Naive thymus-derived CD4-positive, alpha-beta T cell (primary cell): ENCODE measurements at regions not wholly inside any gene's neighbourhood (a gene's known extent, or its start where the extent isn't known, plus 50 kb on each side); places are given as distances from the start of the nearest gene placed in this dataset.

Source experiments
- ATAC-seq: fragments of 150-1000 bp; cut with Tn5 transposase; 2 replicates; pipeline ENCODE4 v1.10.0; 2021; ENCODE audit warnings: mild to moderate bottlenecking, moderate library complexity
- CTCF ChIA-PET: fragments of 350-600 bp; sonication (Branson Sonifier 250); formaldehyde crosslinking; loops from one replicate; lab custom pipeline; 2021; ENCODE audit warnings: antibody characterized with exemption; lab: Charles Lee
- POLR2A ChIA-PET: fragments of 350-600 bp; sonication (Branson Sonifier 250); formaldehyde crosslinking; loops from one replicate; lab custom pipeline; 2021; ENCODE audit warnings: antibody characterized with exemption, inconsistent platforms; lab: Charles Lee
- DNase-seq, 9 donors: peaks; one replicate each; pipeline versions ENCODE4 v3.0.0 to v3.0.0-alpha.2; 2020 to 2022; ENCODE audit warnings: mixed read lengths in 1 of 9
- H3K27ac ChIP-seq: one replicate; pipeline ENCODE4 v1.7.0; 2013; ENCODE audit warnings: mild to moderate bottlenecking, low read depth, low read length, moderate library complexity
- H3K27me3 ChIP-seq, 2 donors: one replicate each; pipeline ENCODE4 v1.7.0; 2013; ENCODE audit warnings: low read length in 2 of 2, mild to moderate bottlenecking in 2 of 2, moderate library complexity in 2 of 2; ENCODE audit not compliant: control insufficient read depth in 2 of 2, insufficient read depth in 2 of 2
- H3K36me3 ChIP-seq, 3 experiments: 1 replicate in 2 of 3; 2 replicates in 1 of 3; pipeline ENCODE4 v1.7.0; 2013; ENCODE audit warnings: low read length in 3 of 3, mild to moderate bottlenecking in 3 of 3, moderate library complexity in 1 of 3; ENCODE audit not compliant: insufficient read depth in 3 of 3, control insufficient read depth in 2 of 3
- H3K4me1 ChIP-seq, 2 donors: one replicate each; pipeline ENCODE4 v1.7.0; 2013; ENCODE audit warnings: low read length in 2 of 2, mild to moderate bottlenecking in 2 of 2, moderate library complexity in 1 of 2; ENCODE audit not compliant: control insufficient read depth in 2 of 2, insufficient read depth in 2 of 2
- H3K4me3 ChIP-seq: 2 replicates; pipeline ENCODE4 v1.7.0; 2013; ENCODE audit warnings: mild to moderate bottlenecking, low read length
- H3K9me3 ChIP-seq, 3 experiments: 1 replicate in 2 of 3; 2 replicates in 1 of 3; pipeline ENCODE4 v1.7.0; 2013; ENCODE audit warnings: low read length in 3 of 3; ENCODE audit not compliant: control insufficient read depth in 2 of 3
- H3K27ac Mint-ChIP-seq, 9 donors: one replicate each; pipeline ENCODE4 v1.8.0; 2020 to 2022; ENCODE audit warnings: mixed read lengths in 9 of 9, mild to moderate bottlenecking in 8 of 9, moderate library complexity in 5 of 9, inconsistent platforms in 2 of 9
- H3K27me3 Mint-ChIP-seq, 5 donors: one replicate each; pipeline ENCODE4 v1.8.0; 2021 to 2022; ENCODE audit warnings: mixed read lengths in 5 of 5, mild to moderate bottlenecking in 1 of 5
- H3K36me3 Mint-ChIP-seq, 5 donors: one replicate each; pipeline ENCODE4 v1.8.0; 2020 to 2022; ENCODE audit warnings: mixed read lengths in 5 of 5, mild to moderate bottlenecking in 3 of 5, inconsistent platforms in 1 of 5
- H3K4me1 Mint-ChIP-seq, 7 donors: one replicate each; pipeline ENCODE4 v1.8.0; 2020 to 2022; ENCODE audit warnings: mixed read lengths in 7 of 7, mild to moderate bottlenecking in 3 of 7, inconsistent platforms in 1 of 7
- H3K4me3 Mint-ChIP-seq, 10 donors: one replicate each; pipeline ENCODE4 v1.8.0; 2020 to 2022; ENCODE audit warnings: mild to moderate bottlenecking in 10 of 10, mixed read lengths in 10 of 10, moderate library complexity in 6 of 10, inconsistent platforms in 2 of 10
- H3K9me3 Mint-ChIP-seq, 11 donors: one replicate each; pipeline ENCODE4 v1.8.0; 2020 to 2022; ENCODE audit warnings: mixed read lengths in 11 of 11, mild to moderate bottlenecking in 4 of 11, inconsistent platforms in 1 of 11, moderate library complexity in 1 of 11
- intact Hi-C, 2 donors: fragments of 100-400 bp; cut with micrococcal nuclease; formaldehyde crosslinking; loops; one replicate each; pipeline ENCODE4 v1.15.1; 2023

GRCh38 chr2:7424481-7424880, 507.3 kb downstream of the RNF144A start:
- Mint-ChIP-seq H3K27me3 (peaks cover 5 to 19% (median 6%) of the 10 kb centered on the region in 5 donors), H3K36me3 (peaks cover 0 to 12% (median 0%) of the 10 kb centered on the region in 5 donors), H3K4me3 (no peak overlapping the region), H3K9me3 (peaks cover 0 to 1% (median 0%) of the 10 kb centered on the region in 11 donors), H3K27ac (no peak overlapping the region), H3K4me1 (peaks cover 18 to 25% (median 24%) of the 10 kb centered on the region in 7 donors)
- ChIA-PET CTCF (no interaction called here), POLR2A (no interaction called here)
- H3K27ac ChIP-seq, result no peak overlapping the region
- H3K9me3 ChIP-seq, result no peaks in the 10 kb centered on the region
- no peaks in the 10 kb centered on the region for H3K27me3 ChIP-seq
- DNase-seq (no peak), ATAC-seq (no peak)
- peaks cover 0 to 12% of the 10 kb centered on the region in 2 donors for H3K4me1 ChIP-seq
- no peaks in the 10 kb centered on the region for H3K36me3 ChIP-seq
- no peak overlapping the region for H3K4me3 ChIP-seq
- intact Hi-C loops, result loop anchor here in 1 of 2 donors (5.0 kb wide), 1 partner anchor 222 kb away; no protein-coding TSS in a partner anchor

- H3K9me3 ChIP-seq, result no peaks in the 10 kb centered on the region
Measured at GRCh38 chr2:7427293-7428060, 510.3 kb downstream of the RNF144A start.

GRCh38 chr2:7428454-7429204, 511.4 kb downstream of the RNF144A start:
- H3K36me3 ChIP-seq, result no peaks in the 10 kb centered on the region
- Mint-ChIP-seq H3K4me1 (peaks cover 24 to 51% (median 48%) of the 10 kb centered on the region in 7 donors), H3K27ac (peak overlapping the region; percentile 33 to 99 (median 90)), H3K27me3 (no peaks in the 10 kb centered on the region), H3K4me3 (peak overlapping the region in 6 of 10 donors; percentile 0 to 87 (median 30)), H3K9me3 (peaks cover 3 to 14% (median 5%) of the 10 kb centered on the region in 11 donors), H3K36me3 (peaks cover 0 to 21% (median 3%) of the 10 kb centered on the region in 5 donors)
- POLR2A ChIA-PET, result interaction anchor here (0.7 to 3.6 kb wide), 11 partner anchors 8 to 1256 kb away, joined by 3 to 31 read pairs (median 4); partner anchors contain the start of gene ID2
- ATAC-seq, result no peak
- intact Hi-C loops, result loop anchor here (5.0 kb wide), 3 partner anchors 89 to 589 kb away; no protein-coding TSS in a partner anchor
- peaks cover 0 to 29% of the 10 kb centered on the region in 2 donors for H3K4me1 ChIP-seq
- DNase-seq, result no peak
- no peak overlapping the region for H3K4me3 ChIP-seq
- H3K27ac ChIP-seq, result no peak overlapping the region
- H3K9me3 ChIP-seq, result peaks cover 0 to 5% (median 0%) of the 10 kb centered on the region in 3 experiments
- CTCF ChIA-PET, result interaction anchor here (0.6 to 4.6 kb wide), 17 partner anchors 10 to 1256 kb away, joined by 3 to 40 read pairs (median 4); partner anchors contain the start of gene ID2
- H3K27me3 ChIP-seq, result no peaks in the 10 kb centered on the region

More at GRCh38 chr2:7427293-7428060, 510.3 kb downstream of the RNF144A start:
- H3K4me1 ChIP-seq, result peaks cover 0 to 29% of the 10 kb centered on the region in 2 donors
- H3K27ac Mint-ChIP-seq, result peak overlapping the region in 7 of 9 donors; percentile 3 to 98 (median 78)
- ATAC-seq (peak; percentile 70), DNase-seq (peak in 7 of 9 donors; percentile 37 to 73 (median 63))
- no peaks in the 10 kb centered on the region for H3K27me3 ChIP-seq
- intact Hi-C loops, result loop anchor here (1.0 to 5.0 kb wide), 13 partner anchors 90 to 1334 kb away; no protein-coding TSS in a partner anchor
- POLR2A ChIA-PET, result interaction anchor here (0.7 to 3.6 kb wide), 8 partner anchors 9 to 1257 kb away, joined by 4 to 31 read pairs (median 4); partner anchors contain the start of gene ID2
- H3K4me1 Mint-ChIP-seq, result peaks cover 26 to 49% (median 46%) of the 10 kb centered on the region in 7 donors
- peaks cover 0 to 6% (median 3%) of the 10 kb centered on the region in 5 donors for H3K27me3 Mint-ChIP-seq
- H3K9me3 Mint-ChIP-seq, result peaks cover 0 to 4% (median 2%) of the 10 kb centered on the region in 11 donors
- no peaks in the 10 kb centered on the region for H3K36me3 ChIP-seq
- peak overlapping the region in 6 of 10 donors; percentile 0 to 87 (median 38) for H3K4me3 Mint-ChIP-seq
- no peak overlapping the region for H3K27ac ChIP-seq
- H3K4me3 ChIP-seq, result no peak overlapping the region
- peaks cover 0 to 19% (median 1%) of the 10 kb centered on the region in 5 donors for H3K36me3 Mint-ChIP-seq
- CTCF ChIA-PET, result interaction anchor here (0.5 to 4.6 kb wide), 28 partner anchors 9 to 1261 kb away, joined by 3 to 40 read pairs (median 4); partner anchors contain the start of gene ID2

GRCh38 chr2:7429733-7430132, 512.5 kb downstream of the RNF144A start:
- Mint-ChIP-seq H3K36me3 (peaks cover 0 to 32% (median 3%) of the 10 kb centered on the region in 5 donors), H3K27ac (peak overlapping the region in 8 of 9 donors; percentile 26 to 99 (median 94)), H3K9me3 (peaks cover 3 to 25% (median 11%) of the 10 kb centered on the region in 11 donors), H3K4me1 (peaks cover 24 to 51% (median 51%) of the 10 kb centered on the region in 7 donors), H3K27me3 (no peaks in the 10 kb centered on the region), H3K4me3 (peak overlapping the region in 9 of 10 donors; percentile 1 to 91 (median 83))
- ChIA-PET POLR2A (interaction anchor here (1.7 to 3.6 kb wide), 4 partner anchors 138 to 1255 kb away, joined by 7 to 31 read pairs (median 12); partner anchors contain the start of gene ID2), CTCF (interaction anchor here (0.9 to 4.6 kb wide), 8 partner anchors 16 to 1711 kb away, joined by 3 to 40 read pairs (median 14); partner anchors contain the start of gene ID2)
- intact Hi-C loops, result loop anchor here (2.0 to 10.0 kb wide), 7 partner anchors 88 to 873 kb away; partner anchors contain the start of gene RNF144A (in 1 of the 2)
- DNase-seq (no peak), ATAC-seq (no peak)
- H3K27ac ChIP-seq, result no peak overlapping the region
- peaks cover 0 to 29% of the 10 kb centered on the region in 2 donors for H3K4me1 ChIP-seq
- no peak overlapping the region for H3K4me3 ChIP-seq
- no peaks in the 10 kb centered on the region for H3K36me3 ChIP-seq
- H3K9me3 ChIP-seq, result peaks cover 0 to 12% (median 0%) of the 10 kb centered on the region in 3 experiments
- H3K27me3 ChIP-seq, result no peaks in the 10 kb centered on the region

- peak overlapping the region; percentile 77 to 91 (median 86) for H3K4me3 Mint-ChIP-seq
- Histone ChIP-seq H3K9me3 (peaks cover 0 to 12% (median 0%) of the 10 kb centered on the region in 3 experiments), H3K27ac (peak overlapping the region; percentile 47), H3K4me1 (peaks cover 0 to 29% of the 10 kb centered on the region in 2 donors), H3K36me3 (no peaks in the 10 kb centered on the region), H3K4me3 (peak overlapping the region; percentile 36), H3K27me3 (no peaks in the 10 kb centered on the region)
- H3K9me3 Mint-ChIP-seq, result peaks cover 3 to 25% (median 11%) of the 10 kb centered on the region in 11 donors
- peaks cover 24 to 58% (median 51%) of the 10 kb centered on the region in 7 donors for H3K4me1 Mint-ChIP-seq
- intact Hi-C loops, result loop anchor here (2.0 to 10.0 kb wide), 5 partner anchors 87 to 872 kb away; partner anchors contain the start of gene RNF144A (in 1 of the 2)
- H3K36me3 Mint-ChIP-seq, result peaks cover 0 to 37% (median 3%) of the 10 kb centered on the region in 5 donors
- H3K27me3 Mint-ChIP-seq, result no peaks in the 10 kb centered on the region
- ATAC-seq (peak; percentile 49), DNase-seq (peak in 4 of 9 donors; percentile 33 to 46 (median 44))
- POLR2A ChIA-PET, result interaction anchor here (0.6 to 3.6 kb wide), 7 partner anchors 12 to 1252 kb away, joined by 3 to 31 read pairs (median 7); partner anchors contain the start of gene ID2
- peak overlapping the region; percentile 71 to 99 (median 91) for H3K27ac Mint-ChIP-seq
- CTCF ChIA-PET, result interaction anchor here (1.3 to 1.4 kb wide), 2 partner anchors 21 to 137 kb away, joined by 5 to 7 read pairs; no protein-coding TSS in a partner anchor
Measured at GRCh38 chr2:7430421-7430868, 513.2 kb downstream of the RNF144A start.
